ENCODE measurements at regions not wholly inside any gene's neighbourhood (a gene's known extent, or its start where the extent isn't known, plus 50 kb on each side); places are given as distances from the start of the nearest gene placed in this dataset.

- no peak for TF ChIP-seq CREB5 (CRISPR knock-in tag; IDR thresholded peaks at IDR 0.05; ENCODE audit: low read depth)
- TF ChIP-seq ZNF8 (CRISPR knock-in tag; IDR thresholded peaks at IDR 0.05), result no peak
- no peak for TF ChIP-seq RARB (CRISPR knock-in tag; IDR thresholded peaks at IDR 0.05)
- TF ChIP-seq GLIS3 (CRISPR knock-in tag; IDR thresholded peaks at IDR 0.05), result no peak
- no peak for ATAC-seq
Observed at GRCh38 chr2:144215701-144216675, 303.9 kb downstream of the ZEB2 start.

DNA sequence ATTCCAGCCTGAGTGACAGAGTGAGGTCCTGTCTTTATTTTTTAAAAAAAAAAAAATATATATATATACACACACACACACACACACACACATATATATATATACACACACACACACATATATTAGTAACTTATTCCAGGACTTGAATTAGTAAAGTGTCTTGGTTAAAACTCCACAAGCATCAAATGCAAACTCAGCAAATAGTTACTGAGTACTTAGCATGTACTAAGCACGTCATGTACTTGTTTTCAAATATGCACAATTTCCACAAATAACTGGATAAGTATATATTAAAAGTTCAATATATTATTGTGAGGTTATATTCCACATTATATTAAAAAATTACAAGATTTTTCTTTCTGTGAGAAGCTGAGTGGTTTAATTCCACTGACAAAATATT is 304.7 kb downstream of the ZEB2 start:
- no peak for TF ChIP-seq TCF4 (CRISPR knock-in tag; IDR thresholded peaks at IDR 0.05; ENCODE audit: borderline replicate concordance)
- TF ChIP-seq PPARA (CRISPR knock-in tag; IDR thresholded peaks at IDR 0.05; ENCODE audit: borderline replicate concordance), result no peak
- no peak for TF ChIP-seq CSDC2 (CRISPR knock-in tag; IDR thresholded peaks at IDR 0.05)
- no peak for TF ChIP-seq OSR1 (CRISPR knock-in tag; IDR thresholded peaks at IDR 0.05)
- no peak for TF ChIP-seq ZFP3 (CRISPR knock-in tag; IDR thresholded peaks at IDR 0.05)
- no peak for TF ChIP-seq ZC3H10 (CRISPR knock-in tag; IDR thresholded peaks at IDR 0.05)
- no peak for TF ChIP-seq CREB5 (CRISPR knock-in tag; IDR thresholded peaks at IDR 0.05; ENCODE audit: low read depth)
- no peak for TF ChIP-seq BACH2 (CRISPR knock-in tag; IDR thresholded peaks at IDR 0.05; ENCODE audit: borderline replicate concordance)
- TF ChIP-seq ZNF70 (CRISPR knock-in tag; IDR thresholded peaks at IDR 0.05), result no peak
- TF ChIP-seq, protein P1, sequence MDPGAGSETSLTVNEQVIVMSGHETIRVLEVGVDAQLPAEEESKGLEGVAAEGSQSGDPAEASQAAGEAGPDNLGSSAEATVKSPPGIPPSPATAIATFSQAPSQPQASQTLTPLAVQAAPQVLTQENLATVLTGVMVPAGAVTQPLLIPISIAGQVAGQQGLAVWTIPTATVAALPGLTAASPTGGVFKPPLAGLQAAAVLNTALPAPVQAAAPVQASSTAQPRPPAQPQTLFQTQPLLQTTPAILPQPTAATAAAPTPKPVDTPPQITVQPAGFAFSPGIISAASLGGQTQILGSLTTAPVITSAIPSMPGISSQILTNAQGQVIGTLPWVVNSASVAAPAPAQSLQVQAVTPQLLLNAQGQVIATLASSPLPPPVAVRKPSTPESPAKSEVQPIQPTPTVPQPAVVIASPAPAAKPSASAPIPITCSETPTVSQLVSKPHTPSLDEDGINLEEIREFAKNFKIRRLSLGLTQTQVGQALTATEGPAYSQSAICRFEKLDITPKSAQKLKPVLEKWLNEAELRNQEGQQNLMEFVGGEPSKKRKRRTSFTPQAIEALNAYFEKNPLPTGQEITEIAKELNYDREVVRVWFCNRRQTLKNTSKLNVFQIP (CRISPR knock-in tag; IDR thresholded peaks at IDR 0.05; ENCODE audit: borderline replicate concordance, low read depth), result no peak
- ATAC-seq, result no peak

- TF ChIP-seq ZFP30 (CRISPR knock-in tag; IDR thresholded peaks at IDR 0.05) (no peak), BACH2 (CRISPR knock-in tag; IDR thresholded peaks at IDR 0.05; ENCODE audit: borderline replicate concordance) (no peak), RARB (CRISPR knock-in tag; IDR thresholded peaks at IDR 0.05) (no peak), OSR1 (CRISPR knock-in tag; IDR thresholded peaks at IDR 0.05) (no peak), CSRNP3 (CRISPR knock-in tag; IDR thresholded peaks at IDR 0.05) (no peak), ARNTL (CRISPR knock-in tag; IDR thresholded peaks at IDR 0.05; ENCODE audit: borderline replicate concordance, low read depth) (no peak), ZNF8 (CRISPR knock-in tag; IDR thresholded peaks at IDR 0.05) (no peak)
- TF ChIP-seq, protein P1 (CRISPR knock-in tag; IDR thresholded peaks at IDR 0.05; ENCODE audit: borderline replicate concordance, low read depth), result no peak
- TF ChIP-seq, protein P2, sequence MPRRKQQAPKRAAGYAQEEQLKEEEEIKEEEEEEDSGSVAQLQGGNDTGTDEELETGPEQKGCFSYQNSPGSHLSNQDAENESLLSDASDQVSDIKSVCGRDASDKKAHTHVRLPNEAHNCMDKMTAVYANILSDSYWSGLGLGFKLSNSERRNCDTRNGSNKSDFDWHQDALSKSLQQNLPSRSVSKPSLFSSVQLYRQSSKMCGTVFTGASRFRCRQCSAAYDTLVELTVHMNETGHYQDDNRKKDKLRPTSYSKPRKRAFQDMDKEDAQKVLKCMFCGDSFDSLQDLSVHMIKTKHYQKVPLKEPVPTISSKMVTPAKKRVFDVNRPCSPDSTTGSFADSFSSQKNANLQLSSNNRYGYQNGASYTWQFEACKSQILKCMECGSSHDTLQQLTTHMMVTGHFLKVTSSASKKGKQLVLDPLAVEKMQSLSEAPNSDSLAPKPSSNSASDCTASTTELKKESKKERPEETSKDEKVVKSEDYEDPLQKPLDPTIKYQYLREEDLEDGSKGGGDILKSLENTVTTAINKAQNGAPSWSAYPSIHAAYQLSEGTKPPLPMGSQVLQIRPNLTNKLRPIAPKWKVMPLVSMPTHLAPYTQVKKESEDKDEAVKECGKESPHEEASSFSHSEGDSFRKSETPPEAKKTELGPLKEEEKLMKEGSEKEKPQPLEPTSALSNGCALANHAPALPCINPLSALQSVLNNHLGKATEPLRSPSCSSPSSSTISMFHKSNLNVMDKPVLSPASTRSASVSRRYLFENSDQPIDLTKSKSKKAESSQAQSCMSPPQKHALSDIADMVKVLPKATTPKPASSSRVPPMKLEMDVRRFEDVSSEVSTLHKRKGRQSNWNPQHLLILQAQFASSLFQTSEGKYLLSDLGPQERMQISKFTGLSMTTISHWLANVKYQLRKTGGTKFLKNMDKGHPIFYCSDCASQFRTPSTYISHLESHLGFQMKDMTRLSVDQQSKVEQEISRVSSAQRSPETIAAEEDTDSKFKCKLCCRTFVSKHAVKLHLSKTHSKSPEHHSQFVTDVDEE (CRISPR knock-in tag; IDR thresholded peaks at IDR 0.05), result no peak
- TF ChIP-seq, protein P3, sequence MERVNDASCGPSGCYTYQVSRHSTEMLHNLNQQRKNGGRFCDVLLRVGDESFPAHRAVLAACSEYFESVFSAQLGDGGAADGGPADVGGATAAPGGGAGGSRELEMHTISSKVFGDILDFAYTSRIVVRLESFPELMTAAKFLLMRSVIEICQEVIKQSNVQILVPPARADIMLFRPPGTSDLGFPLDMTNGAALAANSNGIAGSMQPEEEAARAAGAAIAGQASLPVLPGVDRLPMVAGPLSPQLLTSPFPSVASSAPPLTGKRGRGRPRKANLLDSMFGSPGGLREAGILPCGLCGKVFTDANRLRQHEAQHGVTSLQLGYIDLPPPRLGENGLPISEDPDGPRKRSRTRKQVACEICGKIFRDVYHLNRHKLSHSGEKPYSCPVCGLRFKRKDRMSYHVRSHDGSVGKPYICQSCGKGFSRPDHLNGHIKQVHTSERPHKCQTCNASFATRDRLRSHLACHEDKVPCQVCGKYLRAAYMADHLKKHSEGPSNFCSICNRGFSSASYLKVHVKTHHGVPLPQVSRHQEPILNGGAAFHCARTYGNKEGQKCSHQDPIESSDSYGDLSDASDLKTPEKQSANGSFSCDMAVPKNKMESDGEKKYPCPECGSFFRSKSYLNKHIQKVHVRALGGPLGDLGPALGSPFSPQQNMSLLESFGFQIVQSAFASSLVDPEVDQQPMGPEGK (CRISPR knock-in tag; IDR thresholded peaks at IDR 0.05; ENCODE audit: borderline replicate concordance), result no peak
- ATAC-seq, result no peak
Observed at GRCh38 chr2:144213797-144214196, 306.1 kb downstream of the ZEB2 start.
